HCT116 (cell line): ENCODE measurements at regions not wholly inside any gene's neighbourhood (a gene's known extent, or its start where the extent isn't known, plus 50 kb on each side); places are given as distances from the start of the nearest gene placed in this dataset.

Experiments used
- CBX3 ChIP-seq: IDR thresholded peaks from 2 replicates; pipeline ENCODE4 v1.6.1; 2012; ENCODE audit warnings: low read depth
- EZH2 ChIP-seq: fragments of 200-600 bp; sonication (generic); IDR thresholded peaks from 2 replicates; pipeline ENCODE4 v1.6.1; 2017; ENCODE audit warnings: antibody characterized with exemption, mixed run types
- EZH2phosphoT487 ChIP-seq: fragments of 200-600 bp; IDR thresholded peaks from 2 replicates; pipeline ENCODE4 v1.6.1; 2018; ENCODE audit warnings: antibody characterized with exemption, borderline replicate concordance
- POLR2A ChIP-seq: IDR thresholded peaks from 2 replicates; pipeline ENCODE4 v1.7.0; 2011; ENCODE audit warnings: borderline replicate concordance; ENCODE audit not compliant: insufficient read depth, insufficient read length; ENCODE audit errors: extremely low read depth
- POLR2AphosphoS5 ChIP-seq: IDR thresholded peaks from 2 replicates; pipeline ENCODE4 v1.6.1; 2011; ENCODE audit warnings: mild to moderate bottlenecking, low read depth, low read length, moderate library complexity
- RAD21 ChIP-seq: IDR thresholded peaks from 2 replicates; pipeline ENCODE4 v1.6.1; 2012; ENCODE audit warnings: low read depth, mild to moderate bottlenecking
- SIN3A ChIP-seq: IDR thresholded peaks from 2 replicates; pipeline ENCODE4 v1.6.1; 2012; ENCODE audit warnings: low read depth
- SP1 ChIP-seq: IDR thresholded peaks from 2 replicates; pipeline ENCODE4 v1.6.1; 2012; ENCODE audit warnings: low read depth
- TCF7L2 ChIP-seq: IDR thresholded peaks from 2 replicates; pipeline ENCODE4 v1.7.0; 2011; ENCODE audit warnings: borderline replicate concordance, inconsistent platforms; ENCODE audit not compliant: insufficient read depth, insufficient read length; ENCODE audit errors: extremely low read depth
- ZNF274 ChIP-seq: fragments of 200-500 bp; sonication (Bioruptor generic); IDR thresholded peaks from 2 replicates; pipeline ENCODE4 v1.6.1; 2014; ENCODE audit warnings: mild to moderate bottlenecking, low read depth, low read length, inconsistent platforms
- TF ChIP-seq, protein P1 (sequence below), 3 experiments: fragments of 200-600 bp in 1 of 3; sonication (generic) in 1 of 3; IDR thresholded peaks in 2 of 3; conservative IDR thresholded peaks in 1 of 3; 2 replicates each; pipeline ENCODE4 v1.5.1; 2012 to 2017; ENCODE audit warnings: low read depth in 2 of 3, low read length in 2 of 3, antibody characterized with exemption in 1 of 3, borderline replicate concordance in 1 of 3, control low read depth in 1 of 3, mild to moderate bottlenecking in 1 of 3, mixed read lengths in 1 of 3, mixed run types in 1 of 3, moderate library complexity in 1 of 3; ENCODE audit not compliant: insufficient read depth in 1 of 3

- TF ChIP-seq POLR2A (no peak), POLR2AphosphoS5 (no peak), ZNF274 (no peak), SIN3A (no peak), RAD21 (no peak), TCF7L2 (no peak), SP1 (no peak), EZH2 (no peak), EZH2phosphoT487 (no peak), CBX3 (no peak)
- TF ChIP-seq, protein P1, sequence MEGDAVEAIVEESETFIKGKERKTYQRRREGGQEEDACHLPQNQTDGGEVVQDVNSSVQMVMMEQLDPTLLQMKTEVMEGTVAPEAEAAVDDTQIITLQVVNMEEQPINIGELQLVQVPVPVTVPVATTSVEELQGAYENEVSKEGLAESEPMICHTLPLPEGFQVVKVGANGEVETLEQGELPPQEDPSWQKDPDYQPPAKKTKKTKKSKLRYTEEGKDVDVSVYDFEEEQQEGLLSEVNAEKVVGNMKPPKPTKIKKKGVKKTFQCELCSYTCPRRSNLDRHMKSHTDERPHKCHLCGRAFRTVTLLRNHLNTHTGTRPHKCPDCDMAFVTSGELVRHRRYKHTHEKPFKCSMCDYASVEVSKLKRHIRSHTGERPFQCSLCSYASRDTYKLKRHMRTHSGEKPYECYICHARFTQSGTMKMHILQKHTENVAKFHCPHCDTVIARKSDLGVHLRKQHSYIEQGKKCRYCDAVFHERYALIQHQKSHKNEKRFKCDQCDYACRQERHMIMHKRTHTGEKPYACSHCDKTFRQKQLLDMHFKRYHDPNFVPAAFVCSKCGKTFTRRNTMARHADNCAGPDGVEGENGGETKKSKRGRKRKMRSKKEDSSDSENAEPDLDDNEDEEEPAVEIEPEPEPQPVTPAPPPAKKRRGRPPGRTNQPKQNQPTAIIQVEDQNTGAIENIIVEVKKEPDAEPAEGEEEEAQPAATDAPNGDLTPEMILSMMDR (IDR thresholded peaks at IDR 0.05 in 2 of 3, conservative IDR thresholded peaks at IDR 0.05 in 1 of 3; ENCODE audit: borderline replicate concordance in 1 of 3, insufficient read depth in 1 of 3, low read depth in 2 of 3, low read length in 2 of 3): no peak
Observed at GRCh38 chr6:71114986-71115385, 158.1 kb upstream of the B3GAT2 start.
